Stomach (tissue), 4 donors: ENCODE measurements at regions not wholly inside any gene's neighbourhood (a gene's known extent, or its start where the extent isn't known, plus 50 kb on each side); places are given as distances from the start of the nearest gene placed in this dataset.

Source experiments
- POLR2A ChIP-seq, 4 donors: fragments of 450-650 bp; IDR thresholded peaks; one replicate each; pipeline ENCODE4 v1.6.1; 2016; ENCODE audit warnings: antibody characterized with exemption in 4 of 4, control low read depth in 2 of 4, mild to moderate bottlenecking in 1 of 4, moderate library complexity in 1 of 4
- POLR2AphosphoS5 ChIP-seq, 3 donors: sonication (generic); formaldehyde crosslinking; IDR thresholded peaks; one replicate each; pipeline ENCODE4 v1.6.1; 2016; ENCODE audit warnings: antibody characterized with exemption in 3 of 3
- TF ChIP-seq, protein P1 (sequence below), 7 experiments: fragments of 450-650 bp in 4 of 7; fragments of 200-600 bp in 3 of 7; sonication (generic) in 3 of 7; IDR thresholded peaks; one replicate each; pipeline ENCODE4 v1.5.1; 2016 to 2019; ENCODE audit warnings: antibody characterized with exemption in 7 of 7, control low read depth in 2 of 7, mild to moderate bottlenecking in 1 of 7

DNA sequence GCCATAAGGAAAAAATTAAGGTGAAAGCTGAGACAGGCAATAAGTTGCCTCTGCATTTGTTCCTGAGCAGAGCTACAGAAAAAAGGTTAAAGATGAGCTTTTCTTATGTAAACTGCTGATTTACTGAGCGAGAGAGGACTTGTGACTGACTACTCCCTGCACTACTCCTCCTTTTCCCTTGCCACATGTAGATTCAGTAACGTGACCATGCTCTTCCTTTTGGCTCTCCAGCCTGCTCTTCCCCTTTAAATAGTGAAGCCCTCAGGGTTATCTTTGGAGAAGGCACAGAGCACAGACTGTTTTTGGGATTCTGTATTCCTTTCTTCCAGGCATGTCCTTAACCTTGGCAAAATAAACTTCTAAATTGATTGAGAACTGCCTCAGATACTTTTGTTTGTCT lies 630.2 kb downstream of the UQCRFS1 start:
- TF ChIP-seq, protein P1, sequence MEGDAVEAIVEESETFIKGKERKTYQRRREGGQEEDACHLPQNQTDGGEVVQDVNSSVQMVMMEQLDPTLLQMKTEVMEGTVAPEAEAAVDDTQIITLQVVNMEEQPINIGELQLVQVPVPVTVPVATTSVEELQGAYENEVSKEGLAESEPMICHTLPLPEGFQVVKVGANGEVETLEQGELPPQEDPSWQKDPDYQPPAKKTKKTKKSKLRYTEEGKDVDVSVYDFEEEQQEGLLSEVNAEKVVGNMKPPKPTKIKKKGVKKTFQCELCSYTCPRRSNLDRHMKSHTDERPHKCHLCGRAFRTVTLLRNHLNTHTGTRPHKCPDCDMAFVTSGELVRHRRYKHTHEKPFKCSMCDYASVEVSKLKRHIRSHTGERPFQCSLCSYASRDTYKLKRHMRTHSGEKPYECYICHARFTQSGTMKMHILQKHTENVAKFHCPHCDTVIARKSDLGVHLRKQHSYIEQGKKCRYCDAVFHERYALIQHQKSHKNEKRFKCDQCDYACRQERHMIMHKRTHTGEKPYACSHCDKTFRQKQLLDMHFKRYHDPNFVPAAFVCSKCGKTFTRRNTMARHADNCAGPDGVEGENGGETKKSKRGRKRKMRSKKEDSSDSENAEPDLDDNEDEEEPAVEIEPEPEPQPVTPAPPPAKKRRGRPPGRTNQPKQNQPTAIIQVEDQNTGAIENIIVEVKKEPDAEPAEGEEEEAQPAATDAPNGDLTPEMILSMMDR (IDR thresholded peaks at IDR 0.05), result no peak
- TF ChIP-seq POLR2A (IDR thresholded peaks at IDR 0.05), result no peak
- TF ChIP-seq POLR2AphosphoS5 (IDR thresholded peaks at IDR 0.05), result no peak
